ENCODE measurements at regions not wholly inside any gene's neighbourhood (a gene's known extent, or its start where the extent isn't known, plus 50 kb on each side); places are given as distances from the start of the nearest gene placed in this dataset.
A peak's percentile ranks its signal among the peaks of the same experiment; 100 is the strongest.

DNA sequence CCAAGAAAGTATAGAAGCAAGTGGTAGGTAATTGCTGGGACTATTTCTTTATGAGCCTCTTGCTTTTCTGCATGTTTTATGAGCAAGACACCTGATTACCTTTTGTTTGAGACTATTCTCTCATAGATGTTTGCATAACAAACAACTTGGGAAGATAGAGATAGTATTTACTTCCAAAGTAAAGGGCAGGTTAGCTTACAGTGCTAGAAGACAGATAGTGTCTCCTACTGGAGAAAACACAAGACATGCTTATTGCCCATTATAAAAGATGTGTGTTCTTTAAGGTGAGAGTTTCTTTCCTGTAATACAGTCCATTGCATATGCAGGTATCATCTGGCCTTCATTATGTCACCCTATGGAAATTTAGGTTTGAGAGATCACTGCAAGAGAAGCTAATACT lies 174.2 kb upstream of the FUT9 start:
- no peak overlapping the region for H3K4me3 ChIP-seq (replicated peaks; ENCODE audit: low read depth, low read length)
- TF ChIP-seq, protein P1, sequence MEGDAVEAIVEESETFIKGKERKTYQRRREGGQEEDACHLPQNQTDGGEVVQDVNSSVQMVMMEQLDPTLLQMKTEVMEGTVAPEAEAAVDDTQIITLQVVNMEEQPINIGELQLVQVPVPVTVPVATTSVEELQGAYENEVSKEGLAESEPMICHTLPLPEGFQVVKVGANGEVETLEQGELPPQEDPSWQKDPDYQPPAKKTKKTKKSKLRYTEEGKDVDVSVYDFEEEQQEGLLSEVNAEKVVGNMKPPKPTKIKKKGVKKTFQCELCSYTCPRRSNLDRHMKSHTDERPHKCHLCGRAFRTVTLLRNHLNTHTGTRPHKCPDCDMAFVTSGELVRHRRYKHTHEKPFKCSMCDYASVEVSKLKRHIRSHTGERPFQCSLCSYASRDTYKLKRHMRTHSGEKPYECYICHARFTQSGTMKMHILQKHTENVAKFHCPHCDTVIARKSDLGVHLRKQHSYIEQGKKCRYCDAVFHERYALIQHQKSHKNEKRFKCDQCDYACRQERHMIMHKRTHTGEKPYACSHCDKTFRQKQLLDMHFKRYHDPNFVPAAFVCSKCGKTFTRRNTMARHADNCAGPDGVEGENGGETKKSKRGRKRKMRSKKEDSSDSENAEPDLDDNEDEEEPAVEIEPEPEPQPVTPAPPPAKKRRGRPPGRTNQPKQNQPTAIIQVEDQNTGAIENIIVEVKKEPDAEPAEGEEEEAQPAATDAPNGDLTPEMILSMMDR (IDR thresholded peaks at IDR 0.05; ENCODE audit: low read depth, low read length, missing control alignments) = no peak
- DNase-seq (ENCODE audit: extremely low read depth, low read depth) = no peak

DNA sequence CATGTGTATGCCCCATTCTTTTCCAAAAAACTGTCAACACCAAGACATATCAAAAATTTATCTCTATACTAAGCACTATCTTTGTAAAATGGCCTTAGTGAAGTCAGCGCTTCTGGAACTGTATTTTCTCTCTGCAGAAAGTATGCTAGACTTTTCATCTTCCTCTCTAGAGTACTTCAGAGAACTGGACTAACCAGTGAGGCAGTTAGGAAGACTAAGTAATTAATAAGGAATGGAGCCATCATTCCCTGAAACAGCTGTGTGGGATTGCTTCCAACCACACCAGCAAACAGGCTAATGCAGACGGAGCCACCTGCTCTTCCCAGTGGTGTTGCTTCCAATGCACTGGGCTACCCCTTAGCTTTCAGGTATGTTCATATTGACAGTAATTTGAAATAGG lies 169.1 kb upstream of the FUT9 start:
- no peak overlapping the region for H3K4me3 ChIP-seq (replicated peaks; ENCODE audit: low read depth, low read length)
- DNase-seq (ENCODE audit: extremely low read depth, low read depth) = no peak
- TF ChIP-seq, protein P1 (IDR thresholded peaks at IDR 0.05; ENCODE audit: low read depth, low read length, missing control alignments) = no peak

DNA sequence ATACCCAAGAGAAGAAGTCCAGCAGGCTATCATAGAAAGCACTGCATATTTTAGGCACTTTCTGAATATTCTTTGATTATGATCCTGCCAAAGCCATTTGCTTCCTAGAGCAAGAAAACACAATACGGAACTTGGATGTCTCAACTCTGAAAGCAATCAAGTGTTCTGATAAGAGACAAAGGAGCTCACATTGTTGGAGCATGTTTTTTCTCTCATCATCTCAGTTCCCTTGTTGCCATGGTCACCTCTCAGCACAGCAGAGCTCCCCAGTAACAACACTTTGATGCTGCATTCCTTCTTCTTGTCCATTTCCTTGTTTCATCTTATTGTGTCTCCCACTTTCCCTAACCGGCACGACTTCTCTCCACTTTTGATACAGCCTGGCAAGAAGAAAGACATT lies 168.7 kb upstream of the FUT9 start:
- H3K4me3 ChIP-seq (replicated peaks; ENCODE audit: low read depth, low read length) = no peak overlapping the region
- no peak for DNase-seq (ENCODE audit: extremely low read depth, low read depth)
- TF ChIP-seq, protein P1 (IDR thresholded peaks at IDR 0.05; ENCODE audit: low read depth, low read length, missing control alignments) = no peak

DNA sequence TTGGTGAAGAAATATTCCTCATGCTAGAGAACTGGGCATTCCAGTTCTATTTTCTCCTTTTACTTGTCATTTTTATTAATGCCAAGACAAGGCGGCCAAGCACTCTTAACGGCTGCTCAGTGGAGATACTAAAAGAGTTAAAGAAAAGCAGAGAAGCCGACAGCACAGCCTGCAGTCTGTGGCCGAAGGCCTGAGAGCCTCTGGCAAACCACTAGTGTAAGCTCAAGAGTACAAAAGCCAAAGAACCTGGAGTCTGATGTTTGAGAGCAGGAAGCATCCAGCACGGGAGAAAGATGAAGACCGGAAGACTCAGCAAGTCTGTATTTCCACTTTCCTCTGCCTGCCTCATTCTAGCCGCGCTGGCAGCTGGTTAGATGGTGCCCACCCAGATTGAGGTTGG lies 167.1 kb upstream of the FUT9 start:
- TF ChIP-seq, protein P1 (IDR thresholded peaks at IDR 0.05; ENCODE audit: low read depth, low read length, missing control alignments) = no peak
- H3K4me3 ChIP-seq (replicated peaks; ENCODE audit: low read depth, low read length) = no peak overlapping the region
- no peak for DNase-seq (ENCODE audit: extremely low read depth, low read depth)

DNA sequence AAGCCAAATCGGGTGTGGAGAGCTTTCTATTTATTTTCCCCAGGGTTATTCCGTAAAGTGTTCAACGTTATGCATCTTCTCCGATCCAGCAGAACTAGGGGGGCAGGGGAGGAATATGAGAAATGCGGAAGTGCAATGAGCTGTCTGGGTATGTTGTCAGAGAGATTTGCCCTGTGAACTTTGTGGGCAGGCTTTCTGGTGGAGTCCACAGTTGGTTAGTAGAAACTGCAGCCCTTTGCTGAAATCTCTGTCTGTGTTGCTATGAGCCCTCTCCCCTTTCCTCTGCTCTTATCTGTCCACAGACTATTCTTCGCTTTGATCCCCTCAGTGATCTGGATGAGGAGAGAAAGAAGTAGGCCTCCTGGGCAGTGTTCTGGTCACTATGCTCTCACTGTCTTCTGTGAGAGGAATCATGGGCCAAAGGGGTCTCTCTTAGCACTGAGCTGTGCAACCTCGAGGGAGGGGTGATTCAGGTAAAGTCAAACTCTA lies 158.9 kb upstream of the FUT9 start:
- no peak for DNase-seq (ENCODE audit: extremely low read depth, low read depth)
- TF ChIP-seq, protein P1 (IDR thresholded peaks at IDR 0.05; ENCODE audit: low read depth, low read length, missing control alignments) = no peak

DNA sequence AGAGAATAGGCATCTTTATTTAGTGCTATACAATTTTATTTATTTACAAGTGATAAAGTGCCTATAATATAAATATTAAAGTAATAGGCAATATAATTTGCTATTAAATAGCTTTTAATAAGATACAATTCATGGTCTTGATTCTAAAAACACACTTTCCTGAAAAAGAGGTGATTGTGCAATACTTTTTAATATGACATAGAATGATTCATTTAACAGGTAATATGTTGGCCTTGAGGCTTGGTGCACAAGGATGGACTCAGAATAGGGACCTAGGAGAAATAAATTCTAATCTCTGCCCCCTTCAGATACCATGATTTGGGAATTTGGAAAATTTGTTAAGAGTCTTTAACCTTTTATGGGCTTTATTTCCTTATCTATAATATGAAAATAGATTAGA lies 149.9 kb upstream of the FUT9 start:
- no peak for DNase-seq (ENCODE audit: extremely low read depth, low read depth)
- TF ChIP-seq, protein P1 (IDR thresholded peaks at IDR 0.05; ENCODE audit: low read depth, low read length, missing control alignments) = no peak
- H3K4me3 ChIP-seq (replicated peaks; ENCODE audit: low read depth, low read length) = no peak overlapping the region

More for the DNA sequence above, 158.9 kb upstream of the FUT9 start:
- no peak overlapping the region for H3K4me3 ChIP-seq (replicated peaks; ENCODE audit: low read depth, low read length)

DNA sequence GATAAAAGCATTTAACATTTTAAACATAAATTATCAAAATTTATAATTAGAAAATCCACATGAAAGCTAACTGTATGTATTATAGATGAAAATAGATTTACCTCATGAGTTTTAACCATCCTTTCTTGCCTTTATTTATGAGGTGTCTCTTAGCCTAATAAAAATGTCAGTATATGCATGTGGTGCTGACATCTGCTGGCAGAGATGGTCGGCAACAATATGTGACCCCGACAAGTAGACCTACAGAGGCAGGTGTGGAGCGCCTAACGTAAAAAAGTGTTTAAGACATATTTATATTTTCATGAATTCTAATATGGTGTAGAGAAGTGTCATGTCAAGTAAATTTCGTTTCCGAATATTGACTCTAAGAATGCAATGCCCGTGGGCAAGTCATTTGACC lies 149.0 kb upstream of the FUT9 start:
- TF ChIP-seq, protein P1 (IDR thresholded peaks at IDR 0.05; ENCODE audit: low read depth, low read length, missing control alignments) = no peak
- H3K4me3 ChIP-seq (replicated peaks; ENCODE audit: low read depth, low read length) = no peak overlapping the region
- peak; percentile 0 for DNase-seq (ENCODE audit: extremely low read depth, low read depth)
